ENCODE measurements at regions not wholly inside any gene's neighbourhood (a gene's known extent, or its start where the extent isn't known, plus 50 kb on each side); places are given as distances from the start of the nearest gene placed in this dataset.

DNA sequence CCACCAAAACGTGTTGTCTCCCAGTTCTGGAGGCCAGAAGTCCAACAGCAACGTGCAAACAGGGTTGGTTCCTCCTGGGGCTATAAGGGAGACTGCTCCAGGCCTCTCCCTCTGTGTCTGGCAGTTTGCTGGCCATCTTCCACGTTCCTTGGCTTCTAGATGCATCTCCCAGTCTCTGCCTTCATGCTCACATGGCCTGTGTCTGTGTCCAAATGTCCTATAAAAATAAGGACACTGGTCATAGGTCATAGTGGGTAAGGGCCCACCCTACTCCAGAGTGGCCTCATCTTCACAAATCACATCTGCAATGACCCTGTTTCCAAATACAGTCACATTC, 69.4 kb upstream of the TAF1B start:
- H3K27ac ChIP-seq (ENCODE audit: low read depth, low read length), result no peak overlapping the region
- no peak overlapping the region for H3K4me3 ChIP-seq (ENCODE audit: low read length)
- H3K4me1 ChIP-seq (ENCODE audit: control insufficient read depth, insufficient read depth, low read length), result no peaks in the 10 kb centered on the region
- H3K27me3 ChIP-seq (ENCODE audit: control insufficient read depth, insufficient read depth, low read length), result no peaks in the 10 kb centered on the region
- no peaks in the 10 kb centered on the region for H3K36me3 ChIP-seq (ENCODE audit: control insufficient read depth, insufficient read depth, low read length)
- no peak overlapping the region for H3K9ac ChIP-seq (ENCODE audit: low read length)

DNA sequence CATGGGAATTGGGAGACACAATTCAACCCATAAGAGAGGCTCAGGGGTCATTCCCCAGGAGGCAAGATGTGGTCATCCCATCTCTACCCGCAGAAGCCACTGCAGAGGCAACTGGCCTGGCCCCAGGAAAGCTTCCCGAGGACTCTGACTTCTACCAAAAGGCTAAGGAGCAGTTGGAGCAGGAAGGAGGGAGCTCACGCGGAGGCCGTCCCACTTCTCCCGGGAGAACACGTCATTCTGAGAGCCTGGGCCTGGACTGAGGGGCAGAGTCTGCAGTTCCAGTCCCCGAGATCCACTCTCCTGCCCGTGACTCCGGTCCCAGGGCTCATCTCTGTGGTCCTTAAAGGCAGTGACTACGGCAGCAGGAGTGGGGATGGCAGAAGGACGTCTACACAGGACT, 69.0 kb upstream of the TAF1B start:
- Histone ChIP-seq H3K36me3 (ENCODE audit: control insufficient read depth, insufficient read depth, low read length) (no peaks in the 10 kb centered on the region), H3K4me1 (ENCODE audit: control insufficient read depth, insufficient read depth, low read length) (no peaks in the 10 kb centered on the region), H3K4me3 (ENCODE audit: low read length) (no peak overlapping the region), H3K27me3 (ENCODE audit: control insufficient read depth, insufficient read depth, low read length) (no peaks in the 10 kb centered on the region), H3K27ac (ENCODE audit: low read depth, low read length) (no peak overlapping the region), H3K9ac (ENCODE audit: low read length) (no peak overlapping the region)

DNA sequence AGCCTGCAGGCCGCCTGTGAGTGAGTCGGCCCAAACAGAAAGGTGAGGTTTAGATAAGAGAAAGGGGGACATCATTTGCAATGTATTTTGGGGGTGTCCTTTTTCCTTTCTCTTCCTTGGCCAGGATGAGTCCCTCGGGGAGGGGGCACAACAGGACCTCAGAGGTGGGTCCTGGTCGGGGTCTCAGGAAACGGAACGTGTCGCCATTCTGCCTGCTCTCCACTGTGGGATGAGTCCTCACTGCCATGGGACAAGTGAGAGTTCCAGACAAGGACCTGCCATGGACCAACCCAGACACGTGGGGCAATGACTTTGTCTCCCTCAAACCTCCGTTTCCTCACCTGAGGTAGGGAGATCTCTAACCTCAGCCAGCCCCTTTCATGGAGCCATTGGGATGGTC, 67.9 kb upstream of the TAF1B start:
- Histone ChIP-seq H3K36me3 (ENCODE audit: control insufficient read depth, insufficient read depth, low read length) (no peaks in the 10 kb centered on the region), H3K27ac (ENCODE audit: low read depth, low read length) (no peak overlapping the region), H3K27me3 (ENCODE audit: control insufficient read depth, insufficient read depth, low read length) (no peaks in the 10 kb centered on the region), H3K9ac (ENCODE audit: low read length) (no peak overlapping the region), H3K4me1 (ENCODE audit: control insufficient read depth, insufficient read depth, low read length) (no peaks in the 10 kb centered on the region), H3K4me3 (ENCODE audit: low read length) (no peak overlapping the region)

DNA sequence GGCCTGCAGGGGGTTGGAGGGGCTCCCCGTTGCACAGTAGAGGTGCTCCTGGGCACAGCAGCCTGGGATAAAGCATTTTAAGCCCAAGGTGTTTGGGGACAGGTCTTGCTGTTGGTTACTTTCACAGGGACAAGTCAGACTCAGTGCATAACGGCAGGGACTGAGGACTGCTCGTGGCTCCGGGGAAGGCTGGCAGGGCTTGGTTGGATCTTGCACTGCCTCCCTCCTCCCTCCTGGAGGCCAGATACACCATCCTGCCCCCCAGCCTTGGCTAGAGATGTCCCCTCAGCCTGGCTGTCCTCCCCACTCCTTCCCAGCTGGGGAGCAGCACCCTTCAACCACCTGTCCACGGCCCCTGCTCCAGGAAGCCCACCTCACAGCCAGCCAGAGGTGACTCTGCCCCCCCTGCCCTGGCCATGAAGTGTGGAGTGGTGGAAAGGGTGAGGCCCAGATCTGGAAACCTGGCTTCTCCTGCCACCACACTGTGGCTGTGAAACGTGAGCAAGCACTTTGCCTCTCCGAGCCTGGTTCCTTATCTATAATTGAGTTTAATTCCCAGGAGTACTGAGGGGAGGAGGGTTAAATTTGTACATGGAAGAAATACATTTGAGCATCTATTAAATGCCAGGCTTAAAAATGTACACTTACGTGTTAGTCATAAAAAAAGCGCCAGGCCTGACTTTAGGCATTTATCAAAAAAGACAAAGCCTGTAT, 67.1 kb upstream of the TAF1B start:
- no peaks in the 10 kb centered on the region for H3K36me3 ChIP-seq (ENCODE audit: control insufficient read depth, insufficient read depth, low read length)
- H3K27ac ChIP-seq (ENCODE audit: low read depth, low read length), result no peak overlapping the region
- H3K27me3 ChIP-seq (ENCODE audit: control insufficient read depth, insufficient read depth, low read length), result no peaks in the 10 kb centered on the region
- no peak overlapping the region for H3K9ac ChIP-seq (ENCODE audit: low read length)
- no peak overlapping the region for H3K4me3 ChIP-seq (ENCODE audit: low read length)
- H3K4me1 ChIP-seq (ENCODE audit: control insufficient read depth, insufficient read depth, low read length), result no peaks in the 10 kb centered on the region

DNA sequence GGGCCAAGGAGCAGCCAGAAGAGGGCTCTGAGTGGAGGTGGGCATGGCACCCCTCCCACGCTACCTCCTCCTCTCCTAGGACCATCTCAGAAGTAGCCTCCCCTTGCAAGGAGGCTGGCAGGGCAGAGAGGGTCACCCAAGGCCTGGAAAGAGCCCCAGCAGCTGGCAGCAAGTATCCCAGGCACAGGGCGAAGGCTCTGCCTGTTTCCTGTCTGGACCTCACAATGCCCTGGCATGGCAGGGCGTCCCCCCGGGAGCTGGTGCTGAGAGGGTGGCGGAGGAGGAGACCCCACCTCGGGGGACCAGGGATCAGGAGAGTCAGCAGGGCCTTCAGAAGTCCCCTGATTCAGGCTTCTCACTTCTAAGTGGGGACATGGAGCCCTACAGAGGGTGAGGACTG, 66.2 kb upstream of the TAF1B start:
- Histone ChIP-seq H3K36me3 (ENCODE audit: control insufficient read depth, insufficient read depth, low read length) (no peaks in the 10 kb centered on the region), H3K27me3 (ENCODE audit: control insufficient read depth, insufficient read depth, low read length) (no peaks in the 10 kb centered on the region), H3K27ac (ENCODE audit: low read depth, low read length) (no peak overlapping the region), H3K9ac (ENCODE audit: low read length) (no peak overlapping the region), H3K4me1 (ENCODE audit: control insufficient read depth, insufficient read depth, low read length) (no peaks in the 10 kb centered on the region), H3K4me3 (ENCODE audit: low read length) (no peak overlapping the region)

DNA sequence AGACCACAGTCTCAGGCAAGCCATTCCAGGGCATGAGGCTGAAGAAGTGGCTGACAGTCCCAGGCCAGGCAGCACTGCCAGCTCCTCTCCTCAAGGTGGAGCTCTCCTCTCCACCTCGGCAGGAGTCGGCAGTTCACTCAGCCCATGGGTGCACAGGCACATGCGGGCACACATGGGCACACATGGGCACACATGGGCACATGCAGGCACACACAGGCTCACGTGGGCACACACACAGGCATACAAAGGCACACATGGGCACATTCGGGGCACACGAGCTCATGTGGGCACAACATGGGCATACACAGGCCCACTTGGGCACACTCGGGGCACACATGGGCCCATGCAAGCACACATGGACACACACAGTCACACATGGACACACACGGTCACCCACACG, 65.3 kb upstream of the TAF1B start:
- no peaks in the 10 kb centered on the region for H3K4me1 ChIP-seq (ENCODE audit: control insufficient read depth, insufficient read depth, low read length)
- H3K36me3 ChIP-seq (ENCODE audit: control insufficient read depth, insufficient read depth, low read length), result no peaks in the 10 kb centered on the region
- H3K9ac ChIP-seq (ENCODE audit: low read length), result no peak overlapping the region
- no peak overlapping the region for H3K4me3 ChIP-seq (ENCODE audit: low read length)
- no peak overlapping the region for H3K27ac ChIP-seq (ENCODE audit: low read depth, low read length)
- H3K27me3 ChIP-seq (ENCODE audit: control insufficient read depth, insufficient read depth, low read length), result no peaks in the 10 kb centered on the region

DNA sequence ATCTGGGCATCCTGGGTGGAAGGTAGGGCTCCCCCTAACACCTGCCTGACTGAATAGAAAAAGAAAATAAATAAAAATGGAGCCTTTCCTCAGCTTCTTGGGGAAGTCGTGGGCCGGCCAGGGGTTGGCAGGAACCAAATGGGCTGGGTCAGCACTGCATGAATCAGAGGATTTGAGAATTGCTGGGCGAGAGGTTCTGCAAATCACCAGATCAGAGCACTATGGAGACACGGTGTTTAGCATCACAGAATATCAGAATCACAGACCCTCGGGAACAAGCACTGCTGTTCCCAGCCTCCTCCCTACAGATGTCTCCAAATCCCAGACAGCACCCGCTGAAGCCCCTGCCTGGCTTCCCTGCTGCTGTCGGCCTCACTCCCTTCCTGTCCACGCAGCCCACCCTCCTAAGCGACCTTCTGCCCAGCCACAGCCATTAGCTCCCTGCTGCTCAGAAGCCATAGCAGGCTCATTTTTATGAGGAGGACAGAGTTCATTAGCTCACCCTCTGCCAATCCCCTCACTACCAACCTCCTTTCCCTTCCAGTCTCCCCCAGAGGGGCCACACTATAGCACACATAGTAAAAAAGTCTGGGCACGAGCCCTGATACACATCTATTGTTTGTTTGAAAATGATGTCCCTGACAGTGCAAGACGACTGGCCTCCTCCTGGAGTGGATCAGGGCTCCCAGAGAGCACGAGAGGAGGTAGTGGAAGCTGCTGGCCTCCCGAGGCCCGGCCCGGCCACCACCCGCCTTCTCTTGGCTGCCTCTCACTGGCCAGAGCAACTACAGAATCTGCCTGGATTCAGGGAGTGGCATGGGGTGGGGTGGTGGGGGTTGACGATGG, 64.6 kb upstream of the TAF1B start:
- Histone ChIP-seq H3K27ac (ENCODE audit: low read depth, low read length) (no peak overlapping the region), H3K36me3 (ENCODE audit: control insufficient read depth, insufficient read depth, low read length) (no peaks in the 10 kb centered on the region), H3K9ac (ENCODE audit: low read length) (no peak overlapping the region), H3K4me3 (ENCODE audit: low read length) (no peak overlapping the region), H3K27me3 (ENCODE audit: control insufficient read depth, insufficient read depth, low read length) (no peaks in the 10 kb centered on the region), H3K4me1 (ENCODE audit: control insufficient read depth, insufficient read depth, low read length) (no peaks in the 10 kb centered on the region)

DNA sequence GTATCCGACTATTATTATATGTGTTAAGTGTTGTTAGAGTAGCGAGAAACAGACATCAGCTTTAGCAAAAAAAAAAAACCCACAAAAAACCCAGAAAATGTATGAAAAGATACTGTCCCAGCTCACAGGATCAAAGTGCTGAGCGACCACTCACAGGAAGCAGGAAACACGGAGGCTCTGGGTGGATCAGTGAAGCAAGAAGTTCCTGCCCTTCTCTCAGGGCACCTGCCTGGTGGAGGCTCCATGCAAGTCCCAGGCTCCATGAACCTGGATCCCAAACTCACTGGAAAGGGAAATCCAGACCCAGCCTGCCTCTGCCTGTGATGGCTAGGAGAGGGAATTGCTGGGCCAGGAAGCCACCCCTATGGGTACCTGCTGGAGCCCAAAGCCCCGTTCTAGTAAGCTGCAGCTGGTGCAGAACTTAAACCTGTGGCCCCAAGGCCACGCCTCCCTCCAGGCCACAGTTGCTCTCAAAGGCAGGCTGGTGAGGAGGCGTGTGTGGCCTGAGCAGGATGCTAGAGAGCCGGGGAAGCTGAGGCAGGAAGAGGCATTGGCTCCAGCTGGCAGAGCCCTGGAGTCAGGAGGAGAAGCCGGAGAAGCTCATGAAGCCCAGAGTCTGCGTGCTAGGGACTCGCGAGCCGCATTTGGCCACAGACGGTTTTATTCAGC, 63.5 kb upstream of the TAF1B start:
- Histone ChIP-seq H3K36me3 (ENCODE audit: control insufficient read depth, insufficient read depth, low read length) (no peaks in the 10 kb centered on the region), H3K27me3 (ENCODE audit: control insufficient read depth, insufficient read depth, low read length) (no peaks in the 10 kb centered on the region), H3K9ac (ENCODE audit: low read length) (no peak overlapping the region), H3K27ac (ENCODE audit: low read depth, low read length) (no peak overlapping the region), H3K4me1 (ENCODE audit: control insufficient read depth, insufficient read depth, low read length) (no peaks in the 10 kb centered on the region), H3K4me3 (ENCODE audit: low read length) (no peak overlapping the region)

DNA sequence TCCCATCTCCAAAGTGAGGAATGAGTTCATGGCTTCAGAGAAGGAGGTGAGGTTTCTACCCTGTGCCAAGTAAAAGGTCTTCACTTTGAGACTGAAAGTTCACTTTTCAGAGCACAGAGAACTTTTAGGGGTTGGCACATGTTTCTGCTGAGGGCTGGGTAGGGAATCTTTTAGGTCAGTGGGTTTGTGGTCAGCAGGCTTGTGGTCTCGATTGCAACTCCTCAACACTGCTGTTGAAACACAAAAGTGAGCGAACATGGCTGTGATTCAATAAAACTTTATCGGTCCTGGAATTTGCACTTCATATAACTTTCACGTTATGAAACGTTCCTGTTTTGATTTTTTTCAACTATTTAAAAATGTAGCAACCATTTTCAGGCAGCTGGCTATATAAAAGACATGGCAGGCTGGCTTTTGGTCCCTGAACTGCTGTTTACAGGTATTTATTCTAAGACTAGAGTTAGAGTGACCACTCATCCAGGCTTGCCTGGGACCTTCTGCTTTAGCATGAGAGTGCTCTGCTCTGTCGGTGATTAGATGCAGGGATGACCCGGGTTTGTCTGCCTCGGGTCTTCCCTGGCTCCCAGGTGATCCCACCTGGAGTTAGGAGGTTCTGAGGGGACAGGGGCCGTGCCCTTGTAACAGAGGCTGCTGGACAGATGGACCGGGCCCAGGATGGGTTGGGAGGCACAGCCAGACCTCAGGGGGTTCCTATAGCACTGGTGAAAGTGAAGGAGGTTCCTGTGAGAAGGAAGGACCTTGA, 62.7 kb upstream of the TAF1B start:
- no peak overlapping the region for H3K4me3 ChIP-seq (ENCODE audit: low read length)
- no peaks in the 10 kb centered on the region for H3K4me1 ChIP-seq (ENCODE audit: control insufficient read depth, insufficient read depth, low read length)
- no peak overlapping the region for H3K9ac ChIP-seq (ENCODE audit: low read length)
- no peaks in the 10 kb centered on the region for H3K27me3 ChIP-seq (ENCODE audit: control insufficient read depth, insufficient read depth, low read length)
- H3K36me3 ChIP-seq (ENCODE audit: control insufficient read depth, insufficient read depth, low read length), result no peaks in the 10 kb centered on the region
- no peak overlapping the region for H3K27ac ChIP-seq (ENCODE audit: low read depth, low read length)

DNA sequence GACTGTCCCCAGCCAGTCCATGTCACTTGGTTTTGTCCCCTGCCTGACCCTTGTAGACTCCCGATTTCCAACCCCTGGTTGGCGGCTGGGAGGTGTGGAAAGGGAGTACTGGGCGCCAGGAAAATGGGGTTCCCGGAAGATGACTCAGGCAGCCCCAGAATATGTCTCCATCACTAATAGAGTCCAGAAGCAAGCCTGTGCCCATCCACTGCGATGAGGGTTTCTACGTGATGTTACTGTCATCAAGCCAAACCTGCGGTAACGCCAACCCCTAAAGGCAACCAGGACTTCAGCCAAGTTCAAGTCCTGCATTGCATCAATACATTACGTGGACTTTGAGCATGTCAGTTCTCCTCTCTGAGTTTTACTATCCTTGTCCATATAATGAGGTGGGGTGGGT, 62.0 kb upstream of the TAF1B start:
- no peaks in the 10 kb centered on the region for H3K27me3 ChIP-seq (ENCODE audit: control insufficient read depth, insufficient read depth, low read length)
- no peak overlapping the region for H3K27ac ChIP-seq (ENCODE audit: low read depth, low read length)
- no peak overlapping the region for H3K4me3 ChIP-seq (ENCODE audit: low read length)
- H3K36me3 ChIP-seq (ENCODE audit: control insufficient read depth, insufficient read depth, low read length), result no peaks in the 10 kb centered on the region
- no peak overlapping the region for H3K9ac ChIP-seq (ENCODE audit: low read length)
- H3K4me1 ChIP-seq (ENCODE audit: control insufficient read depth, insufficient read depth, low read length), result no peaks in the 10 kb centered on the region

DNA sequence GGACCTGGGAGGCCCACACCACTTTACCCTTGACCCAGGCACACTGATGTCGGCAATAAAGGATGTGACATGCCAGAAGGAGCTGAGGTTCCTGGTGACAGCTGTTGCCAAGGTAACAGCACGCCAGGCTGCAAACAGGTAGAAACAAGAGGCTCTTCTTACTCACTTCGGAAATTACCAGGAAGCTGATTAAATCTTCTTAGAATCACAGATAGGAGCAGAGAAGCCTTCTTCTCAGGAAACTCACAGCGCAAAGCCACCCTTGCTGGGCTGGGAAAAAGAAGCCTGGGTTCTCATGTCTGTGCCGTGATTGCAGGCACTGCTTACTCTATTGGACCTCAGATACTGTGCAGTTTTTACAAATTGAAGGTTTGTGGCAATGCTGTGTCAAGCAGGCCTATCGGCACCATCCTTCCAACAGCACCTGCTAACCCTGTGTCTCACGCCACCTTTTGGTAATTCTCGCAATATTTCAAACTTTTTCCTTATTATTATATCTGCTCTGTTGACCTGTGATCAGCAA, 61.0 kb upstream of the TAF1B start:
- Histone ChIP-seq H3K9ac (ENCODE audit: low read length) (no peak overlapping the region), H3K36me3 (ENCODE audit: control insufficient read depth, insufficient read depth, low read length) (no peaks in the 10 kb centered on the region), H3K27me3 (ENCODE audit: control insufficient read depth, insufficient read depth, low read length) (no peaks in the 10 kb centered on the region), H3K27ac (ENCODE audit: low read depth, low read length) (no peak overlapping the region), H3K4me3 (ENCODE audit: low read length) (no peak overlapping the region), H3K4me1 (ENCODE audit: control insufficient read depth, insufficient read depth, low read length) (no peaks in the 10 kb centered on the region)

DNA sequence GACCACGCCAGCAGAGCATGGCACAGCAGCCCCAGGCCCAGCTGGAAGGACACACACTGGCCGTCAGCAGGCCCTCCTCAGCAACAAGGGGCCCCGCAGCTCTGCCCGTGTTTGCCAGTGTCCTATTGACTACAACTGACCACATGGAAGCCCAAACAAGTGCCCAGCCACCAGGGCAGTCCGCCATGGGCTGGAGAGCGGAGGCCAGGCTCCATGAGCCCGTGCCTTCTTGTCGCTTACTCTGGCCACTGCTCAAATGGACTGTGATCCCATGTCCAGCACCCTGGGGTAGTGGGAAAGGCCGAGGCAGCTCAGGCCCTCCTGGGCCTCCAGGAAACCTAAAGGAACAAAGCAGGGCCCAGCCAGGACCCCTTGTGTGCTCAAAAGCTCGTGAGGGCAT, 53.9 kb upstream of the TAF1B start:
- H3K27ac ChIP-seq (ENCODE audit: low read depth, low read length), result no peak overlapping the region

More for the DNA sequence above, 53.9 kb upstream of the TAF1B start:
- Histone ChIP-seq H3K4me3 (ENCODE audit: low read length) (no peak overlapping the region), H3K9ac (ENCODE audit: low read length) (no peak overlapping the region), H3K4me1 (ENCODE audit: control insufficient read depth, insufficient read depth, low read length) (no peaks in the 10 kb centered on the region), H3K36me3 (ENCODE audit: control insufficient read depth, insufficient read depth, low read length) (no peaks in the 10 kb centered on the region), H3K27me3 (ENCODE audit: control insufficient read depth, insufficient read depth, low read length) (no peaks in the 10 kb centered on the region)
